ENCODE measurements at regions not wholly inside any gene's neighbourhood (a gene's known extent, or its start where the extent isn't known, plus 50 kb on each side); places are given as distances from the start of the nearest gene placed in this dataset.

GRCh38 chrX:46298821-46299220, 246.4 kb downstream of the ZNF674 start:
- no peak for TF ChIP-seq CTCF (IDR thresholded peaks at IDR 0.05; ENCODE audit: borderline replicate concordance, control extremely low read depth, extremely low read depth, insufficient read depth, missing control alignments)
- in situ Hi-C loops (cut with MboI; ENCODE audit: low sequenced_read_pairs, unreplicated experiment): no loop called here
- DNase-seq (ENCODE audit: low spot score): no peak

DNA sequence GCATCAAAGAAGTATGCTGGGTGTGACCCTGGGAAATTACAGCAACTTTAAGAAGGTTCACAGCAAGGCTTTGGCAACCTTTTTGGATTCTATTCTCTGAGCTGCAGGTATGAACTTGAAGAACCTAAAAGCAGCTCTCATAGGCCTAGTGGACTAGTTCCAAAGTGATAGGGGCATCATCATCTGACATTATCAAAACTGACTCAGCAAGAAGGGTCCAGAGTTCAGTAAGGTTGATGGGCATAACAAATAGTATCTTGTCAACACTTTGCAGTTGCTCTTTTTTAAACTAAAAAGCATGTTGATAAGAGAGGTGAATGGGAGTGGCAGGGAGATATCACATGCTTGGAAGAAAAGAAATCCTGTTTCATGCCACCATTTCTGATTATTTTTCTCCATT, 249.3 kb downstream of the ZNF674 start:
- in situ Hi-C loops (cut with MboI; ENCODE audit: low sequenced_read_pairs, unreplicated experiment): no loop called here
- no peak for TF ChIP-seq CTCF (IDR thresholded peaks at IDR 0.05; ENCODE audit: borderline replicate concordance, control extremely low read depth, extremely low read depth, insufficient read depth, missing control alignments)
- DNase-seq (ENCODE audit: low spot score): no peak

DNA sequence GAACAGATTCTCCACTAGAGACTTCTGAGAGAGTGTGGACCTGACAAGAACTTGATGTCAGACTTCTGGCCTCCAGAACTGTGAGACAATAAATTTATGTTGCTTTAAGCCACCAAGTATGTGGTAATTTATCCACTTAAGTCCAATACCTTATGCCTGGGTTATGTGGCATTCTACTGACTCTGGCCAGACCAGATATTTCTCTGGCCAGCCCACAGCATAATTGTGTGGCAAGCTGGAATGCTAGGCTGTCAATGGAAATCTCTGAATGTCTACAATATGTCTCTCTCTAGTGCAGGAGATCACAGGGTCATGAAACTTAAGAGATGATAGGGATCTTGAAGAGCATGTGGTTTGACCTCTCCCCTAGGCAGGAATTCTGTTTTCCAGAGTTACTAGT, 251.0 kb downstream of the ZNF674 start:
- in situ Hi-C loops (cut with MboI; ENCODE audit: low sequenced_read_pairs, unreplicated experiment): no loop called here
- DNase-seq (ENCODE audit: low spot score): no peak
- no peak for TF ChIP-seq CTCF (IDR thresholded peaks at IDR 0.05; ENCODE audit: borderline replicate concordance, control extremely low read depth, extremely low read depth, insufficient read depth, missing control alignments)

DNA sequence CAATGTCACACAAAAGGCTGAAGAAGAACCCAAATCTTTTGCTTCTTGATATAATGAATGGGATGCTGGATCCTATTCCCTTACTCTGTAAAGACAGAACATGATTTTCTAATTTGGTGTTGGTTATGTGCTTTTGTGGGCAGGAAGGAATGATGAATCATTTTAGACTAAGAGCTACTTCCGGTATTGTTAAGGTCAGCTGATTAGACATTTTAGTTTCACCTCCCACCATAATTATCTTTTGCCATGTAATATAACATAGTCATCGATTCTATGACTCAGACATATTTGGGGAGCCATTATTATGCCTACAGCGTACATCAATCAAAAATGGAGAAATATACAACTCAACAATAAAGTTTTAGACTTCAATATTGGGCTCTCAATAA, 265.3 kb downstream of the ZNF674 start:
- TF ChIP-seq CTCF (IDR thresholded peaks at IDR 0.05; ENCODE audit: borderline replicate concordance, control extremely low read depth, extremely low read depth, insufficient read depth, missing control alignments): no peak
- in situ Hi-C loops (cut with MboI; ENCODE audit: low sequenced_read_pairs, unreplicated experiment): no loop called here
- no peak for DNase-seq (ENCODE audit: low spot score)

- DNase-seq (ENCODE audit: low spot score): no peak
- no peak for TF ChIP-seq CTCF (IDR thresholded peaks at IDR 0.05; ENCODE audit: borderline replicate concordance, control extremely low read depth, extremely low read depth, insufficient read depth, missing control alignments)
- in situ Hi-C loops (cut with MboI; ENCODE audit: low sequenced_read_pairs, unreplicated experiment): no loop called here
Measured at GRCh38 chrX:46279214-46279924, 265.9 kb downstream of the ZNF674 start.

- no peak for DNase-seq (ENCODE audit: low spot score)
- in situ Hi-C loops (cut with MboI; ENCODE audit: low sequenced_read_pairs, unreplicated experiment): no loop called here
- TF ChIP-seq CTCF (IDR thresholded peaks at IDR 0.05; ENCODE audit: borderline replicate concordance, control extremely low read depth, extremely low read depth, insufficient read depth, missing control alignments): no peak
Measured at GRCh38 chrX:46278572-46278971, 266.6 kb downstream of the ZNF674 start.
